Right hindlimb (tissue), 1 donor: ENCODE measurements at regions not wholly inside any gene's neighbourhood (a gene's known extent, or its start where the extent isn't known, plus 50 kb on each side); places are given as distances from the start of the nearest gene placed in this dataset.

Experiments
- DNase-seq: peaks from one replicate; pipeline ENCODE4 v3.0.0-alpha.2; 2018

DNA sequence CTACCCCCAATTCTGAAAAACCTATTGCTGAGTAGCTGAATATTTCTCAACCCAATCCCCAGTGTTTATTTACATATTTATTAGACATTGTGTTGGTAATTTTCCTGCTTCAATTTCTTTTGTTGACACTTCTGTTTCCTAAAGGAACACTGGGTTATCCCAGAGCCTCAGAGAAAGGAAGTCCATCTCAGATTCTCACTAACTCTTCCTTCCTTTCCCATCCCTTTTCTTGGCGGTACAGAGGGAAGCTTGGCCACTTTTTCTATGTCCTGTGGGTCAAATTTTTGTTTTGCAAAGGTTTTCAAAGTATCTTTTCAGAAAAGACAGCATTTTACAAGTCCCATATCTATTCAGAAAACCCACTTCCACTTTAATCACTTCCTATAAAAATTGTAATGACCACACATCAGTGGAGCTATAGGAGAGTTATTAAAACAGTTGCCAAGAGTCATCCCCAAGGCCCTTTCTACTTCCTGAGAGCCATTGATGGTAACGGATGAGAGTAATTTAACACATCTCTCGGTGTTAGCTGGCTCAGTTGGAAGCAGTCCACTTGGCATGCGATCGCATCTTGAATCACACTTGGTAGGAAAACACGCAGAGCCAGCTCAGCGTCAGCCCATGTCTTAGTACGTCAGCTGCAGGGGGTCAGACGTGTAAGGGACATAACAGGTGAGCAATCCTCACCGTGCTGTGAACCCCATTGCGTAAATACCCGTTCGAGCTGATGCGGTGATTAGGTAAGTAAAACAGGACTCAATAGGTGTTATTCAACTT lies 231.1 kb upstream of the ADARB2 start:
- DNase-seq: no peak

GRCh38 chr10:1966712-1967376 lies 229.5 kb upstream of the ADARB2 start:
- no peak for DNase-seq

DNA sequence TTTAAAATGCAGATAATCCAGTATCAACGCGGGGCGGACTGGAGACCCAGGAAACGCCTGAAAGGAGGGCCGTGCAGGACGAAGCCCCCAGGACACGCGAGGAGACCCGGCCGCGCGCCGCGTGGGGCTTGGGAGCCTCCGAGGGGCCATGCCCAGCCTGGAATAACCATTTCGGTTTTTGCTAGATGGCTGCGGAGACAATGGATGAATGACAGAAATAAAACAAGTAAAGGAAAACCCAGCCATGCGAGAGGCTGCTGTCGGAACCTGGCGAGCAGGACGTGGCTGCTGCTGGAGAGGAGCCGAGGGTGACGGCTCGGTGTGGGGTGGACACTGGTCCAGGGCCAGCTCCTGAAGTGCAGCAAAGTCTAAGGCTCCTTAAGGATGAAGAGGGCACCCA lies 227.2 kb upstream of the ADARB2 start:
- no peak for DNase-seq

GRCh38 chr10:1963341-1963740 lies 226.0 kb upstream of the ADARB2 start:
- DNase-seq: no peak

GRCh38 chr10:1961989-1962388 lies 224.7 kb upstream of the ADARB2 start:
- DNase-seq: no peak

DNA sequence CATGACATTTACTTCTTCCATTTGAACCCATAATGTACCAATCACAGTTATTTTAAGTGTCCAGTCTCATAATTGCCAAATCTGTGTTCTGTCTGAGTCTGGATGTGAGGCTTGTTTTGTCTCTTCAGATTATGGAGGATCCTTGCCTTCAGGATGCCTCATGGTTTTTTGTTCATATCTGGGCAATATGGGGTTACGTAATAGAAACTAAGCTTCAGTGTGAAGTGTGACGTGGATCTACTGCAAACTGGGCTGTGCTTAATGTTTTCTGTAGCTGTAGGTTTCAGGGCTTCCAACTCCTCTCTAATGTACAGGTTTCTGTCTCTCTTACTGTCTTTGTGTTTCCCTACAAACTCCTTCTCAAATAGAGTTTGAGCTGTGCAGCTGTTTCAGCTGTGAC lies 223.7 kb upstream of the ADARB2 start:
- DNase-seq: no peak

- no peak for DNase-seq
Observed at GRCh38 chr10:1957057-1957456, 219.7 kb upstream of the ADARB2 start.

DNA sequence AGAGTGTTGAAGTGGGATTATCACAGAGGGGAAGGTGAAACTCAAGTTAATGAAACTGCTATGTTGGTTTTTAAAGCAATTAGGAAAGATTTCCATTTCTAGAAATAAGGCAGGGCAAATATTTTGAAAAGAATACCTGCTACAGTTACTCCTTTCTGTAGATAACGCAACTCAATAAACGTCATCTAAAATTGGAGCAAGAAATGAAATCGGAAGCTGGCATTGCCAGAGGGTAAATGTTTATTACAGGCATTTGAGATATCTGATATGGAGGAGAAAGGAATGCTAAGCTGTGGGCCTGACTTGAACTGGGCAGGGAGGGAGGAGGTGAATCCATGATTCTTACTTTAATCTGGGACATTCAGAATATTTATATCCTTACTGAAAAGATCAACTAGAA lies 217.0 kb upstream of the ADARB2 start:
- no peak for DNase-seq

DNA sequence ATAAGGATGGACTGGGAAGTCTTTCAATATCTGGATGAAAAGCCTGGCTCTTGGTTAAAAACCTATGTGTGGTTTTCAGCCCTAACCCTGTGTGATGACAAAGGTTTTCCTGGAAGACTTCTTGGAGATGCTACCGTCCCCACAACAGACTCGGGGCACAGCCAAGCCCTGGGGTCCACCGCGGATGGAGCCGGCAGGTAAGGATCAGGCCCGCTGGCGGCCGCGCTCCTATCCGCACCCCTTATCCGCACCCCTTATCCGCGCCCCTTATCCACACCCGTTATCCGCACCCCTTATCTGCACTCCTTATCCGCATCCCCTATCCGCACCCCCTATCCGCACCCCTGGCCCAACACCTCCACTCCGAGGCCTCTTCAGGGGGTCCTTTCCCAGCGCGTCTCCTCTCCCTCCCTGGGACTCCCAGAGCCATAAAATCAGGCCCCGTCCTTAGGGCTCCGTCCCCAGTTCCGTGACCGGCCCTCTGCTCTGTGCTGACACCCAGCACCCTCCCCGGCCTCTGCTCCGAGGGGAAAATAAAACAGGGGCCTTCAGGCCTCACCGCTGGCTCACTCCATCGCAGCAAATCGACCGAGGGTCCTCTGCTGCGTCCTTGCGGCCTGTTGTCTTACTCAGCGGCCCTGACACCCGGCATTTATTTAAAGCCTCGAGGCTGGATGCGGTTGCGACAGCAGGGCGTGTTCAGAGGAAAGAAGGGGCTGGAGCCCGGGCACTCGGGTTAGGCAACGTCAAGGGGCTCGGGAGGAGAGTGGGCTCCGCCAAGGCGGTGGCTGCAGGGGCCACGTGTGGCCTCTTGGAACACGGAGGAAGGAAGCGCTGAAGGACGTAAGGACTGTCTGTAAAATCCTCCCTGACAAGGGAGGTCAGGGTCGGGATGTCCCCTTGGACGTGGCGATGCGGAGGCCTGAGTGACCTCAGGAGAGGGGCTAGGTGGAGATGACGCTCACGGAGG lies 215.1 kb upstream of the ADARB2 start:
- no peak for DNase-seq

DNA sequence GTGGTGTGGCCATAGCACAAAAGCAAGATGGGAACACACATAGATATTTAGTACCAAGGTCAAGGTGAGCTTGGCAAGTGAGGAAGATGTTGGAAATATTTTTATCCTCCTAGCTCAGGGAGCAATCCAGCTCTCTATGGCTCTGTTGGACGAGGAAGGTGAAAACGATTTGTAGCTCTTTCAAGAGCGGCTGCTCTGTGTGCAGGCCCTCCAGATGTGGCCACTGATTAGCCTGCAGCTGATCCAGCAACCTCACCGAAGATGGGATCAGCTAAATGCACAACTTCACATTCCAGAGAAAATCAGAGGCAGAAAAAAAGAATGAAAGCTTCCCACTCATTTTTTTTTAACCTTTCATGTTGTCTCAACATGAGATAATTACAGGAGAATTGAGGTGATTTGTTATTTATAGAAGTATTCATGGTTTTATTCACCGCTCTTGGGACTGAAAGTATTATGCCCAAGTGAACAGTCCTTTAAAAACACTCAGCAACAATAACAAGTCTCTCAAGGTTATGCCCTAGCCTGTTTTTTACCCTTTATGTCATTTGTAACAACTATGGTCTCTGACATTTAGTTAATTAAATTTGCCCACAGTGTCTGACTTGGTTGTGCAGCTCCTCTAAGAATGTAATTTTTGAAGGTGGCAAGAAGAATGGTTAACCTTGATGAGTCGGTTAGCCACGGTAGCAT lies 213.6 kb upstream of the ADARB2 start:
- DNase-seq: no peak

- DNase-seq: no peak
Observed at GRCh38 chr10:1947464-1948003, 210.2 kb upstream of the ADARB2 start.

GRCh38 chr10:1944487-1944886 lies 207.2 kb upstream of the ADARB2 start:
- DNase-seq: no peak

DNA sequence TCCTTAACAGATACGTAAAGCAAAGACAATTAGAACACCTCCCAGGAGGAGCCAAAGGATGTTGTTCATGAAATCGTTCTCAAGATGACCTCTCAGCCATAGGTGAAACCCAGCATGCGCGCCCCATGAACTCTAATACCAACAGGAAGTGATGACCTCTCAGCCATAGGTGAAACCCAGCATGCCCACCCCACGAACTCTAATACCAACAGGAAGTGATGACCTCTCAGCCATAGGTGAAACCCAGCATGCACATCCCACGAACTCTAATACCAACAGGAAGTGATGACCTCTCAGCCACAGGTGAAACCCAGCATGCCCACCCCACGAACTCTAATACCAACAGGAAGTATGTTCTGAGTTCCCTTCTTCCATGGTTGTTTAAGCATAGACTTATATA lies 205.2 kb upstream of the ADARB2 start:
- no peak for DNase-seq

DNA sequence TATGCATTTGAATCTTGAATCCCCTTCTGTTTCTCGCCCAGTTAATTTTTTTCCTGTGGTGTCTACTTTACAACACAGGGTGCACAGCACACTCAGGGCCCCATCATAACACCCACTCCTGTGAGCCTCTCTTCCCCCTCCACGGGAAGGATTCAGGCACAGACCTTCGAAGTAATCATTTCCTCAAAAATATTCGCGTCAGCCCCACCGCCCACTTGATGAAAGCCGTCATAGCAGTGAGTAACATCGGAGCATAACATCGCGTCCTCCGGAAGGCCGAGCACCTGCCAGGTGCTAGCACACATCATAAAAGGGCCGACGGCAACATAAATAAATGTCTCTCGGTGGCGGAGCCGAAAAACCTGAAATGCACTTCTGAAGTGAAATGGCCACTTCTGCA lies 201.7 kb upstream of the ADARB2 start:
- no peak for DNase-seq

- no peak for DNase-seq
Observed at GRCh38 chr10:1938317-1938716, 201.0 kb upstream of the ADARB2 start.

DNA sequence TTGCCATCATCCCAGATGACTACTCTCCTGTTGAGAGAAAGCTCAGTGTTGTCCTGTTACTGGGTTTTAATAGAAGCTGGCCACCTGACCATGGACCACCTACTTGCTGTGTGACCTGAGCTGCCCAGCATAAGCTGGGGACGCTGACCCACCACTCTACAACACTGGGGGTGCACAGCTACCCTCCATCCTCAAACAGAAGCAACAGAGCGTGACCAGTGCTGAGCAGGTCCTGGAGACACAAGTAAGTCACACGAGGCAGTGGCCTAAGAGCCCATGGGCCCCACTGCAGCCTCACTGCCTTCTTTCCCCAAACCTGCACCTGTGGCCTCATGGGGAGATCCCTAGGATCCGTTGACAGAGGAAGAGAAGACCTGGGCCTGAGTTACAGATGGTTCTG lies 198.6 kb upstream of the ADARB2 start:
- DNase-seq: no peak

GRCh38 chr10:1933215-1933614 lies 195.9 kb upstream of the ADARB2 start:
- no peak for DNase-seq

- DNase-seq: no peak
Observed at GRCh38 chr10:1932692-1933094, 195.4 kb upstream of the ADARB2 start.

DNA sequence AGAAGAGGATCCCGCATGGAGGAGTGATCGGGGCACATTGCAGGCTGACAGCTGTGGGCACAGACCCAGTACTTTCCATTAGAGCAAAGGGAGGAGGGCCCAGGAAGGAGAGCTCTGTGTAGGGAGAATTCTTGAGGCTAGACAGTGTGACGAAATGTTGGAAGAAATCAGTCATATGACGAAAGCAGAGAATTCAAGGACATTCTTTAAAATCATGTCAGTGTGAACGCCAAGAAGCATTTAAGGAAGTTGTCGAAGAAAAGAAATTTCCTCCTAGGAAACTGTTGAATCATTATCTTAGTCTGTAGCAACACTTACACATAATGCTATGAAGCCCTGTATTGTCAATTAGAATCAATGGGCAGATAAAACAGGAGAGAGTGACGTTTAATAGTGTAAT lies 191.3 kb upstream of the ADARB2 start:
- DNase-seq: no peak

DNA sequence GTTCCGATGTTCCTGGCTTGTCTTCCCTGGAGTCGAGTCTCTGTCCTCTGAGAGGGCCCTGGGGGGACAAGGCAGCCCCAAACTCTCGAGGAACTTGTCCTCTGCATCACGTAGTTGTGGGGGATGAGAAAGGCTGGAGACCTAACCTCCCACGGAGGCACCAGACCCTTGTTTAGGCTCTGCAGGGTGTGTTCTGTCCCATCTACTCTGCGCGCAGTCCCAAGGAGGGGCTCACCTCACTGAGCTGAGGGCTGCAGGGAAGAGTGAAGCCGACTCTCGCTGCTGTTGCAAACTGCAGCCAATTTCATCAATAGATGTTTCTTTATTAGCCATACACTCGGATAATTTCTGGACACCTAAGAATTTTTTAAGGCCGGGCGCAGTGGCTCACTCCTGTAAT lies 186.7 kb upstream of the ADARB2 start:
- no peak for DNase-seq

DNA sequence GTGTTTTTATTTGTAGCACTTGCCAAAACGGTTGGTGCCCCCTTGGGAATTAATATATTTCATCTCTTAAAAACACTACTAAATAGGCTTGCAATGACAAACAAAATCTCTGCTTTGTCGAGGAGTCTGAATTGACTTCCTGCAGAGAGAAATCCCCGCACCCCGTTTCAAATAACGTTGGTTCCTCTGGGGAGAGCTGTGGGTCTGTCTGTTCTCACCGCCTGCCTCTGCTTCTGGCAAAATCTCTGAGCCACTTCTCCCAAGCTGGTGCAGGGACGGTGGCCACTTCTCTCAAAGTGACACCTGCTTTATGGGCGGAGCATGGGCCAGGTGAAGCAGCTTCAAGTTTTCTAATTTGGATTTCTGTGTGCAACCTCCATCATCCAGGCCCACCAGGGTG lies 186.3 kb upstream of the ADARB2 start:
- DNase-seq: no peak

- DNase-seq: no peak
Observed at GRCh38 chr10:1920941-1921340, 183.6 kb upstream of the ADARB2 start.

GRCh38 chr10:1920127-1920526 lies 182.8 kb upstream of the ADARB2 start:
- DNase-seq: no peak
